K562 (cell line): ENCODE measurements at regions not wholly inside any gene's neighbourhood (a gene's known extent, or its start where the extent isn't known, plus 50 kb on each side); places are given as distances from the start of the nearest gene placed in this dataset.

Experiments used
- ATAC-seq: fragments of 200-7000 bp; cut with Tn5 transposase; 3 replicates; pipeline ENCODE4 v1.9.1; 2020; ENCODE audit warnings: moderate library complexity
- BruUV-seq: library from RNA; stranded (reverse); fragments of 400-500 nt; replicated peaks from 2 replicates; lab custom pipeline; 2021; lab: Mats Ljungman, UMichigan
- CTCF ChIA-PET: fragments of 300-600 bp; formaldehyde crosslinking; extraction: SDS; loops from one replicate; lab custom pipeline; 2021; ENCODE audit warnings: low intra/inter-chr PET ratio; lab: Yijun Ruan, JAX
- POLR2A ChIA-PET: fragments of 300-600, 350-650 bp; sonication (Branson Sonifier 250); formaldehyde crosslinking; extraction: SDS; loops from one replicate; lab custom pipeline; 2021; ENCODE audit warnings: antibody characterized with exemption, inconsistent platforms; lab: Yijun Ruan, JAX
- DNase-seq, 4 experiments: peaks; one replicate each; pipeline versions ENCODE4 v3.0.0 to v3.0.0-alpha.2; 2011 to 2018; ENCODE audit warnings: low spot score in 3 of 4, mixed read lengths in 3 of 4; ENCODE audit errors: extremely low read depth in 1 of 4
- FAIRE-seq: peaks from 2 replicates; lab custom pipeline; 2011; peaks lifted over from hg19 to GRCh38; lab: Jason Lieb, UNC
- H2AFZ ChIP-seq: 2 replicates; pipeline ENCODE4 v1.6.0; 2011; ENCODE audit warnings: low read depth, low read length, control low read depth, inconsistent platforms
- H3K27ac ChIP-seq: fragments of 200-600 bp; 3 replicates; pipeline ENCODE4 v1.8.0; 2011; ENCODE audit warnings: low read depth, mild to moderate bottlenecking, control low read depth, inconsistent platforms, low read length, moderate library complexity, mixed read lengths; ENCODE audit errors: extremely low read depth
- H3K27me3 ChIP-seq, 2 experiments: fragments of 300-600 bp in 1 of 2; 2 replicates in 1 of 2; 3 replicates in 1 of 2; pipeline versions ENCODE4 v1.6.0 to v1.8.0; 2011; ENCODE audit warnings: inconsistent platforms in 2 of 2, low read length in 2 of 2, mild to moderate bottlenecking in 1 of 2, mixed read lengths in 1 of 2, moderate library complexity in 1 of 2; ENCODE audit not compliant: control insufficient read depth in 2 of 2, insufficient read depth in 2 of 2
- H3K36me3 ChIP-seq: fragments of 300-600 bp; 3 replicates; pipeline ENCODE4 v1.8.0; 2011; ENCODE audit warnings: mild to moderate bottlenecking, low read length, inconsistent platforms; ENCODE audit not compliant: control insufficient read depth, insufficient read depth
- H3K4me1 ChIP-seq, 2 experiments: fragments of 200-600 bp in 1 of 2; replicated peaks in 1 of 2; 2 replicates in 1 of 2; 3 replicates in 1 of 2; pipeline versions ENCODE4 v1.5.1 to v1.8.0; 2011; ENCODE audit warnings: inconsistent platforms in 2 of 2, low read length in 2 of 2, mild to moderate bottlenecking in 1 of 2, mixed read lengths in 1 of 2, moderate library complexity in 1 of 2; ENCODE audit not compliant: control insufficient read depth in 2 of 2, insufficient read depth in 2 of 2
- H3K4me2 ChIP-seq: 2 replicates; pipeline ENCODE4 v1.6.1; 2011; ENCODE audit warnings: low read length, control low read depth, inconsistent platforms, mixed read lengths; ENCODE audit not compliant: insufficient read depth
- H3K4me3 ChIP-seq: fragments of 200-600 bp; sonication (generic), shearing (Covaris generic); 2 replicates; pipeline ENCODE4 v1.5.1; 2016; ENCODE audit warnings: control low read depth, inconsistent platforms
- H3K79me2 ChIP-seq: fragments of 200-600 bp; 3 replicates; pipeline ENCODE4 v1.8.0; 2011; ENCODE audit warnings: low read length, inconsistent platforms; ENCODE audit not compliant: control insufficient read depth, insufficient read depth
- H3K9ac ChIP-seq, 2 experiments: 2 replicates each; pipeline versions ENCODE4 v1.6.0 to v1.6.1; 2011; ENCODE audit warnings: low read depth in 2 of 2, low read length in 2 of 2, control low read depth in 1 of 2, inconsistent platforms in 1 of 2, mild to moderate bottlenecking in 1 of 2, mixed read lengths in 1 of 2; ENCODE audit not compliant: insufficient read depth in 1 of 2
- H3K9me1 ChIP-seq: one replicate; pipeline ENCODE4 v1.6.0; 2011; ENCODE audit warnings: inconsistent platforms, mild to moderate bottlenecking, low read length, moderate library complexity; ENCODE audit not compliant: control insufficient read depth, insufficient read depth
- H3K9me3 ChIP-seq: replicated peaks from 2 replicates; pipeline ENCODE4 v1.5.1; 2011; ENCODE audit warnings: low read depth, low read length, inconsistent platforms; ENCODE audit not compliant: control insufficient read depth, insufficient read depth
- H4K20me1 ChIP-seq: replicated peaks from 2 replicates; pipeline ENCODE4 v1.6.1; 2011; ENCODE audit warnings: low read length, inconsistent platforms, mixed read lengths; ENCODE audit not compliant: control insufficient read depth, insufficient read depth
- CREBBP ChIP-seq: IDR thresholded peaks from one replicate; pipeline ENCODE4 v1.6.1; 2012; ENCODE audit warnings: low read depth, mild to moderate bottlenecking, control low read depth, inconsistent platforms, low read length
- RFX7 ChIP-seq: fragments of 250-450 bp; sonication (Bioruptor Pico); IDR thresholded peaks from 2 replicates; pipeline ENCODE4 v1.5.1; 2021; ENCODE audit warnings: mild to moderate bottlenecking
- ZNF699 ChIP-seq: fragments of 250-450 bp; sonication (Bioruptor Pico); IDR thresholded peaks from 2 replicates; pipeline ENCODE4 v1.8.0; 2021; ENCODE audit warnings: mild to moderate bottlenecking, moderate library complexity; ENCODE audit not compliant: insufficient replicate concordance
- WGBS: fragments of 100-300 bp; shearing (Covaris generic); methylation state at CpG from one replicate; pipeline ENCODE4 v1.1.6; 2016; ENCODE audit warnings: low coverage, mixed read lengths; ENCODE audit not compliant: insufficient coverage; ENCODE audit errors: missing lambda C conversion rate; 5-methylcytosine and 5-hydroxymethylcytosine counted together
- in situ Hi-C: fragments of 300-500 bp; cut with MboI; formaldehyde crosslinking; loops from 4 replicates; pipeline ENCODE4 v1.15.0; 2018; ENCODE audit warnings: inconsistent platforms, mixed read lengths
- intact Hi-C: fragments of 100-400 bp; cut with micrococcal nuclease; formaldehyde crosslinking; loops from 2 replicates; pipeline ENCODE4 v1.14.2; 2022
- TF ChIP-seq, protein P1 (sequence below): conservative IDR thresholded peaks from 2 replicates; pipeline ENCODE4 v1.6.1; 2011; ENCODE audit warnings: low read depth, mild to moderate bottlenecking, low read length; ENCODE audit not compliant: control insufficient read depth

DNA sequence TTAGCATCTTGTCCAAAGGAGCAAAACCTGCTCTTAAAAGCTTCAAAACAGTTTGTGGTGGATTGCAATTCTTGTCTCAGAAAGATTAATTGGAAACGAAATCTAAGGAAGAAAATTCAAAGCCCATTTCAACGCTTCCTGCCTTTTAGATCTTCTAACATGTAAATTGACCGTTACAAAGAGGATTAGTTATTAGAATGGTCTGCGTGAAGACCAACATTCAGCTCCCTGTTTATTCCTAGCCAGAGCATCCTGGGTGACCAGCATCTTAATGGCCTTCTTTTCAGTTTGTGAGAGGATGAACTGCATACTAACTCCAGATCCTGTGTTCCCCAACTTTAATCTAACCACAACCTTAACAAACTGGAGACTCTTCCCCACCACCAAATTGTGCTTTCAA lies 109.9 kb upstream of the SLC1A3 start:
- intact Hi-C loops (no loop called here), in situ Hi-C loops (no loop called here)
- Histone ChIP-seq H3K36me3 (no peaks in the 10 kb centered on the region), H3K4me1 (no peaks in the 10 kb centered on the region), H3K4me2 (no peak overlapping the region), H4K20me1 (no peaks in the 10 kb centered on the region), H3K27me3 (peaks cover 0 to 12% of the 10 kb centered on the region in 2 experiments; a peak in 1 of 5 replicates), H3K9me3 (no peaks in the 10 kb centered on the region), H3K9me1 (no peaks in the 10 kb centered on the region), H3K79me2 (no peaks in the 10 kb centered on the region), H3K9ac (no peak overlapping the region), H2AFZ (no peak overlapping the region), H3K4me3 (no peak overlapping the region), H3K27ac (no peak overlapping the region)
- ChIA-PET POLR2A (interaction anchor here (0.6 to 1.3 kb wide), 2 partner anchors 10 to 53 kb away, joined by 3 read pairs; no protein-coding TSS in a partner anchor), CTCF (no interaction called here)
- FAIRE-seq (no peak), ATAC-seq (no peak), DNase-seq (no peak)
- no TSS peak for BruUV-seq
- 1% methylated on average over 4 of the region's 4 CpGs for WGBS
- TF ChIP-seq, protein P1, sequence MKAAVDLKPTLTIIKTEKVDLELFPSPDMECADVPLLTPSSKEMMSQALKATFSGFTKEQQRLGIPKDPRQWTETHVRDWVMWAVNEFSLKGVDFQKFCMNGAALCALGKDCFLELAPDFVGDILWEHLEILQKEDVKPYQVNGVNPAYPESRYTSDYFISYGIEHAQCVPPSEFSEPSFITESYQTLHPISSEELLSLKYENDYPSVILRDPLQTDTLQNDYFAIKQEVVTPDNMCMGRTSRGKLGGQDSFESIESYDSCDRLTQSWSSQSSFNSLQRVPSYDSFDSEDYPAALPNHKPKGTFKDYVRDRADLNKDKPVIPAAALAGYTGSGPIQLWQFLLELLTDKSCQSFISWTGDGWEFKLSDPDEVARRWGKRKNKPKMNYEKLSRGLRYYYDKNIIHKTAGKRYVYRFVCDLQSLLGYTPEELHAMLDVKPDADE: no peak
- TF ChIP-seq RFX7 (CRISPR knock-in tag) (no peak), CREBBP (no peak), ZNF699 (CRISPR knock-in tag) (no peak)
- TF ChIP-seq, all 486 proteins: peak for 0
